Brain microvascular endothelial cell (primary cell): ENCODE measurements at regions not wholly inside any gene's neighbourhood (a gene's known extent, or its start where the extent isn't known, plus 50 kb on each side); places are given as distances from the start of the nearest gene placed in this dataset.
"Not testable (repeated sequence)": the region's sequence is repeated elsewhere in the genome, so short reads cannot be mapped to it uniquely, and the experiment has no call there.

Experiments used
- DNase-seq: peaks from one replicate; pipeline ENCODE4 v3.0.0-alpha.2; 2020
- H3K27ac ChIP-seq: fragments of 250-450 bp; sonication (Bioruptor Pico); 2 replicates; pipeline ENCODE4 v1.5.1; 2020; ENCODE audit warnings: mild to moderate bottlenecking, moderate library complexity
- H3K27me3 ChIP-seq: fragments of 250-450 bp; sonication (Bioruptor Pico); replicated peaks from 2 replicates; pipeline ENCODE4 v1.5.1; 2020; ENCODE audit warnings: mild to moderate bottlenecking
- H3K36me3 ChIP-seq: fragments of 250-450 bp; sonication (Bioruptor Pico); replicated peaks from 2 replicates; pipeline ENCODE4 v1.5.1; 2020; ENCODE audit warnings: mild to moderate bottlenecking
- H3K4me3 ChIP-seq: 2 replicates; pipeline ENCODE4 v1.5.1; 2011; ENCODE audit warnings: low read depth, mild to moderate bottlenecking, control low read depth, low read length, moderate library complexity
- CTCF ChIP-seq: IDR thresholded peaks from 2 replicates; pipeline ENCODE4 v1.5.1; 2011; ENCODE audit warnings: low read depth, mild to moderate bottlenecking, moderate library complexity, low read length, control low read depth, inconsistent platforms; ENCODE audit errors: missing control alignments
- in situ Hi-C: cut with HindIII; loops from 2 replicates; pipeline ENCODE4 v1.10.0; 2017; ENCODE audit warnings: low sequenced_read_pairs, low pct_ligation_motif_present

- no peaks in the 10 kb centered on the region for H3K36me3 ChIP-seq
- TF ChIP-seq CTCF, result no peak
- no peak overlapping the region for H3K27ac ChIP-seq
- no peak for DNase-seq
- H3K4me3 ChIP-seq, result no peak overlapping the region
- H3K27me3 ChIP-seq, result no peaks in the 10 kb centered on the region
- in situ Hi-C loops, result no loop called here
Observed at GRCh38 chr13:67464154-67464553, 234.0 kb upstream of the PCDH9 start.

- no peak for TF ChIP-seq CTCF
Observed at GRCh38 chr13:67462098-67462497, 232.0 kb upstream of the PCDH9 start.

GRCh38 chr13:67452526-67452925, 222.4 kb upstream of the PCDH9 start:
- H3K36me3 ChIP-seq, H3K27ac ChIP-seq, H3K27me3 ChIP-seq, H3K4me3 ChIP-seq, in situ Hi-C loops, DNase-seq: not testable (repeated sequence)

More at GRCh38 chr13:67462098-67462497, 232.0 kb upstream of the PCDH9 start:
- Histone ChIP-seq H3K27me3 (no peaks in the 10 kb centered on the region), H3K27ac (no peak overlapping the region), H3K36me3 (no peaks in the 10 kb centered on the region), H3K4me3 (no peak overlapping the region)
- DNase-seq, result no peak
- in situ Hi-C loops, result no loop called here

- DNase-seq, result no peak
- TF ChIP-seq CTCF, result no peak
- no peaks in the 10 kb centered on the region for H3K27me3 ChIP-seq
- no peak overlapping the region for H3K27ac ChIP-seq
- in situ Hi-C loops, result no loop called here
- no peaks in the 10 kb centered on the region for H3K36me3 ChIP-seq
- H3K4me3 ChIP-seq, result no peak overlapping the region
Observed at GRCh38 chr13:67445436-67445835, 215.3 kb upstream of the PCDH9 start.

GRCh38 chr13:67443923-67444322, 213.8 kb upstream of the PCDH9 start:
- H3K27ac ChIP-seq, result no peak overlapping the region
- no peak overlapping the region for H3K4me3 ChIP-seq
- in situ Hi-C loops, result no loop called here
- no peak for DNase-seq
- no peak for TF ChIP-seq CTCF
- H3K36me3 ChIP-seq, result no peaks in the 10 kb centered on the region
- H3K27me3 ChIP-seq, result no peaks in the 10 kb centered on the region

GRCh38 chr13:67440236-67440975, 210.3 kb upstream of the PCDH9 start:
- in situ Hi-C loops, result no loop called here
- Histone ChIP-seq H3K4me3 (no peak overlapping the region), H3K27me3 (no peaks in the 10 kb centered on the region), H3K27ac (no peak overlapping the region), H3K36me3 (no peaks in the 10 kb centered on the region)
- TF ChIP-seq CTCF, result no peak
- DNase-seq, result no peak
